IPS-15b (cell line): ENCODE measurements at regions not wholly inside any gene's neighbourhood (a gene's known extent, or its start where the extent isn't known, plus 50 kb on each side); places are given as distances from the start of the nearest gene placed in this dataset.
"Not testable (repeated sequence)": the region's sequence is repeated elsewhere in the genome, so short reads cannot be mapped to it uniquely, and the experiment has no call there.

Source experiments
- H3K27me3 ChIP-seq: one replicate; pipeline ENCODE4 v1.6.1; 2013; ENCODE audit warnings: low read length; ENCODE audit not compliant: control insufficient read depth, insufficient read depth
- H3K36me3 ChIP-seq: one replicate; pipeline ENCODE4 v1.6.1; 2013; ENCODE audit warnings: low read length; ENCODE audit not compliant: control insufficient read depth, insufficient read depth
- H3K4me1 ChIP-seq: one replicate; pipeline ENCODE4 v1.6.1; 2013; ENCODE audit warnings: mild to moderate bottlenecking, low read length; ENCODE audit not compliant: control insufficient read depth, insufficient read depth
- H3K4me3 ChIP-seq: one replicate; pipeline ENCODE4 v1.5.1; 2013; ENCODE audit warnings: low read depth, low read length
- H3K9ac ChIP-seq: one replicate; pipeline ENCODE4 v1.6.1; 2013; ENCODE audit warnings: low read depth, mild to moderate bottlenecking, low read length
- H3K9me3 ChIP-seq: one replicate; pipeline ENCODE4 v1.6.1; 2013; ENCODE audit warnings: mild to moderate bottlenecking, low read length; ENCODE audit not compliant: control insufficient read depth, insufficient read depth

DNA sequence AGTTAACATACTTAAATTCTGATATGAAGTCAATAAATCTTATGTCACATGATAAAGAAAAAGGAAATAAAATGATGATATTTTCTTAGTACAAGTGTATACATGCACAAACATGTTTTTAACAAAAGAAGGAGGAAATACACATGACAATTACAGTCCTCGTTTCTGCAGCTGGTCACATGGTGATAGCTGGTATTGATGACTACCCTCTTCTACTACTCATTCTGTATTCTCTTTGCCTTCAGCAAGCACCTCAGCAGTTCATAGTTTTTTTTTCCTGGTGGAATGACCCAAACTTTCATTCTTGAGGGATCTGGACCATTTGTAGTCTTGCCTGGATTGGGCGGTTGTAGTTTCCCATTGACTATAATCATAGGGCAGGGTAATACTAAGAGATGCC, 64.4 kb upstream of the CFAP126 start:
- Histone ChIP-seq H3K4me1 (no peaks in the 10 kb centered on the region), H3K36me3 (no peaks in the 10 kb centered on the region), H3K9me3 (no peaks in the 10 kb centered on the region), H3K4me3 (no peak overlapping the region), H3K9ac (no peak overlapping the region), H3K27me3 (peaks cover 53% of the 10 kb centered on the region)

DNA sequence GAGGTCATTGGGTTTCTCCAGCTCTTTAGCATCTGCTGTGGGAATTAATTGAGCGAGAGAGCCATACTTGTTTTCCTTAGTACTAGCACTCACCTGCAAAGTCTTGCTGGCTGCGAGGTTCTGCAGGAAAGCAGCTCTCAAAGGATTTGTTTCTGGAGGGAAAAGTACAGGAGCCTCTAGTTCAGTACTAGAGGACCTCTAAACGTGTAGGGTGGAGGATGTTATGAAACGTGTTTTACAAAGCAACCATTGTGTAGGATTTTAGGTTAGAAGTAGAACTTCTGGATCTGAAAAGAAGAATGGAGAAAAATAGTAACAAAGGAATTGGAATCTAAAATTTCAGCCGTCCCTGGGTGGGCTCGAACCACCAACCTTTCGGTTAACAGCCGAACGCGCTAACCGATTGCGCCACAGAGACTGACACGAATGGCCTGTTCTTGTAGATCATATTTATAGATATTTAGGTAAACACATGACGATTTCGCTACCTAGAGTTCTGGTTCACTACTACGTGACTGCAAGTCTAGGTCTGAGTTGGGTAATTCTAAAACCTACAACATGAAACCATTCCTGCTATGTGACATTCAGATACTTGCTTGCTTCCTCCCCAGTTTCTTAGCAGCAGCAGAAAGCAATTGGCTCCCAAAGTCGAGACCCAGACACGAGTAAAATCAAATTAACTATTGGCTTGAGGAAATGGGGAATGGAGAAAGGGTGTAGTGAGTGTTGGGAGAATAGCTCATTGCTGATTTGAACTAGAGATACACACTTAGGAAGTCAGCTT, 60.2 kb upstream of the CFAP126 start:
- Histone ChIP-seq H3K9me3 (no peaks in the 10 kb centered on the region), H3K36me3 (no peaks in the 10 kb centered on the region), H3K9ac (peak overlapping the region; percentile 60), H3K27me3 (peaks cover 33% of the 10 kb centered on the region), H3K4me1 (no peaks in the 10 kb centered on the region), H3K4me3 (peak overlapping the region; percentile 74)

GRCh38 chr1:161422914-161423313, 55.2 kb upstream of the CFAP126 start:
- not testable (repeated sequence) for H3K9ac ChIP-seq, H3K4me1 ChIP-seq, H3K36me3 ChIP-seq, H3K27me3 ChIP-seq, H3K4me3 ChIP-seq, H3K9me3 ChIP-seq

GRCh38 chr1:161421456-161421855, 53.8 kb upstream of the CFAP126 start:
- Histone ChIP-seq H3K4me3 (peak overlapping the region; percentile 58), H3K4me1 (no peaks in the 10 kb centered on the region), H3K9me3 (no peaks in the 10 kb centered on the region), H3K36me3 (no peaks in the 10 kb centered on the region), H3K9ac (no peak overlapping the region), H3K27me3 (peaks cover 6% of the 10 kb centered on the region)

GRCh38 chr1:161420763-161421455, 53.2 kb upstream of the CFAP126 start:
- Histone ChIP-seq H3K36me3 (no peaks in the 10 kb centered on the region), H3K9me3 (no peaks in the 10 kb centered on the region), H3K4me3 (peak overlapping the region; percentile 58), H3K4me1 (no peaks in the 10 kb centered on the region), H3K27me3 (peaks cover 5% of the 10 kb centered on the region), H3K9ac (no peak overlapping the region)

- H3K27me3 ChIP-seq, H3K36me3 ChIP-seq, H3K4me1 ChIP-seq: not testable (repeated sequence)
Measured at GRCh38 chr1:161417536-161417935, 49.9 kb upstream of the CFAP126 start.

More at GRCh38 chr1:161417536-161417935, 49.9 kb upstream of the CFAP126 start:
- H3K4me3 ChIP-seq, H3K9ac ChIP-seq, H3K9me3 ChIP-seq: not testable (repeated sequence)
